IPS DF 6.9 (cell line): ENCODE measurements at regions not wholly inside any gene's neighbourhood (a gene's known extent, or its start where the extent isn't known, plus 50 kb on each side); places are given as distances from the start of the nearest gene placed in this dataset.

ENCODE experiments used
- DNase-seq: peaks from one replicate; pipeline ENCODE4 v3.0.0-alpha.2; 2013; ENCODE audit warnings: low read depth, low spot score
- H3K27ac ChIP-seq: one replicate; pipeline ENCODE4 v1.5.1; 2013; ENCODE audit warnings: low read length, control low read depth
- H3K27me3 ChIP-seq: 2 replicates; pipeline ENCODE4 v1.6.1; 2013; ENCODE audit warnings: mild to moderate bottlenecking, low read length; ENCODE audit not compliant: control insufficient read depth, insufficient read depth
- H3K36me3 ChIP-seq: 2 replicates; pipeline ENCODE4 v1.6.1; 2013; ENCODE audit warnings: low read length; ENCODE audit not compliant: control insufficient read depth, insufficient read depth
- H3K4me1 ChIP-seq: 2 replicates; pipeline ENCODE4 v1.6.1; 2013; ENCODE audit warnings: low read length; ENCODE audit not compliant: control insufficient read depth, insufficient read depth
- H3K4me3 ChIP-seq: 2 replicates; pipeline ENCODE4 v1.5.1; 2013; ENCODE audit warnings: mild to moderate bottlenecking, low read length
- H3K9me3 ChIP-seq: 2 replicates; pipeline ENCODE4 v1.6.1; 2013; ENCODE audit warnings: low read length, inconsistent platforms; ENCODE audit not compliant: control insufficient read depth, insufficient read depth
- WGBS: extraction: QIAGEN DNeasy Blood & Tissue Kit; methylation state at CpG from one replicate; pipeline ENCODE4 v1.1.7; 2013; ENCODE audit warnings: mixed read lengths, missing lambda C conversion rate; ENCODE audit not compliant: insufficient read length, insufficient coverage; 5-methylcytosine and 5-hydroxymethylcytosine counted together

DNA sequence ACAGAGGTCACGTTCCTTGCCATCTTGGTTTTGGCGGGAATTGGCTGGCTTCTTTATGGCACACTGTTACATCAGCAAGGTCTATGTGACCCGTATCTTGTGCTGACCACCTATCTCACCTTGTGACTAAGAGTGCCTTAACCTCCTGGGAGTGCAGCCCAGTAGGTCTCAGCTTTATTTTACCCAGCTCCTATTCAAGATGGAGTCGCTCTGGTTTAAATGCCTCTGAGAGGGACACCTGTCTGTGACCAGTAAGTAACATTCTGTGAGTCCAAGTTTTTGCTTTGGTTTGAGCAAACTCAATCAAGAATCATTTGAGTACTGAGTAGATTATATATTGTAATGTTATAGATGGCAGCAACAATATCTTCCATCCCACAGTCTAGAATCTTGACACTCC lies 85.0 kb downstream of the BMP2 start:
- no peak for DNase-seq
- H3K27ac ChIP-seq, result no peak overlapping the region
- no peaks in the 10 kb centered on the region for H3K36me3 ChIP-seq
- no peaks in the 10 kb centered on the region for H3K27me3 ChIP-seq
- H3K4me3 ChIP-seq, result no peak overlapping the region
- H3K4me1 ChIP-seq, result no peaks in the 10 kb centered on the region
- no peaks in the 10 kb centered on the region for H3K9me3 ChIP-seq
- WGBS, result no CpG with 5 or more reads among the region's 4 CpGs

DNA sequence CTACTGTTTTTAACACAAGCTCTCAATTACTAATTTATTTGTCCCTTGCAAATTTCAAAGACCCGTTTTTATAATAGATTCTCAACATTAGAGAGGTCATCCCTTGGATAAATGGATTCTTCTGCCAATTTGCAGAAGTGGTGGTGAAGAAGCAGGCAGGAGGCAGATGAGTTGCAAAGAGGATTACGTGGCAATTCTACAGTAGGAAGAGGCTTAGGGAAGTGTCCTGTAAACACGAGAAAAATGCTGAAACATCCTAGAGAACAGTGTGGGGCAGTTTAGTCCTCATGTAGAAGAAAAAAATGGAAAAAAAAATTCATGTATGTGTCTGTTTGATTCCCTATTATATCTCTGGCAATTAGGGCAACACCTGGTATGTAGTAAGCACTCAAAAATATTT lies 87.6 kb downstream of the BMP2 start:
- DNase-seq, result no peak
- no CpG with 5 or more reads among the region's 3 CpGs for WGBS
- Histone ChIP-seq H3K9me3 (no peaks in the 10 kb centered on the region), H3K4me3 (no peak overlapping the region), H3K27me3 (no peaks in the 10 kb centered on the region), H3K27ac (no peak overlapping the region), H3K36me3 (no peaks in the 10 kb centered on the region), H3K4me1 (no peaks in the 10 kb centered on the region)

DNA sequence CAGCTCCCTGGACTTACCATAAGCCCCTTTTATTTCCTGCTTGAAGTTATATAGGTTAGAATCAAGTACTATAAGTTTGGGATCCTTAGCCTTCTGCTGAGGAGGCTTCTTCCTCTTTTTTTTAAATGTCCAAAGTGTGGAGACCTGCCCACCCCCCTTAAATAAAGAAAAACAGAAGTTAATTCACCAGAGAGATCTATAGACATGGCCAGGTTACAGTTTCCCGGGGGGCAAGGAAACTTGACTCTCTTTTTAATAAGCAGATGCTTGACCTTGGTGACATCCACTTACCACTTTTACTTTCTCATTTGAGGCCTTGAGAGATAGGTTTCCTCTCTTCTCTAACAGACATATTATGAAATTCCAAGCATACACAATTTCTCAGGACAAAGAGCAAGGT lies 88.3 kb downstream of the BMP2 start:
- WGBS, result no CpG with 5 or more reads among the region's 1 CpG
- H3K36me3 ChIP-seq, result no peaks in the 10 kb centered on the region
- no peaks in the 10 kb centered on the region for H3K4me1 ChIP-seq
- no peak for DNase-seq
- H3K4me3 ChIP-seq, result no peak overlapping the region
- H3K27me3 ChIP-seq, result no peaks in the 10 kb centered on the region
- no peaks in the 10 kb centered on the region for H3K9me3 ChIP-seq
- H3K27ac ChIP-seq, result no peak overlapping the region

DNA sequence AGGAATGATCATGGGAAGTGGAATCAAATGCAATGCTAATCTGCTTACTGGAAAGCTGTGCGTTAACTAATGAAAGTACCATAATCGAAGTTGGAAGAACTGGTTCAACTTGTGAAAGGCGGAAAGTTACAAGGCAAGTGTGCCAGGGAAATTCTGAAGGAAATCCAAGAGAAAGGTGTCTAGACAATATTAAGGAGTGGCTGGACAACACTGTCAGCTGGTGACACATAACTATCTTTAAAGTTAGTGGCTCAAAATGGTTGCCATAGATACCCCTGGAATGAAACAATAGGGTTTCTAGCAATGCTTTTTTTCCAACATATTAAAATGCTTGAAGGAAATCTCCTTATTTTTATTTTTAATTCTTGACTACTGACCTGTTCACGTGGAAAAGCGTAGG lies 90.4 kb downstream of the BMP2 start:
- H3K36me3 ChIP-seq, result no peaks in the 10 kb centered on the region
- H3K27me3 ChIP-seq, result no peaks in the 10 kb centered on the region
- H3K4me3 ChIP-seq, result no peak overlapping the region
- H3K4me1 ChIP-seq, result no peaks in the 10 kb centered on the region
- no peak for DNase-seq
- no peaks in the 10 kb centered on the region for H3K9me3 ChIP-seq
- WGBS, result no CpG with 5 or more reads among the region's 5 CpGs
- no peak overlapping the region for H3K27ac ChIP-seq

DNA sequence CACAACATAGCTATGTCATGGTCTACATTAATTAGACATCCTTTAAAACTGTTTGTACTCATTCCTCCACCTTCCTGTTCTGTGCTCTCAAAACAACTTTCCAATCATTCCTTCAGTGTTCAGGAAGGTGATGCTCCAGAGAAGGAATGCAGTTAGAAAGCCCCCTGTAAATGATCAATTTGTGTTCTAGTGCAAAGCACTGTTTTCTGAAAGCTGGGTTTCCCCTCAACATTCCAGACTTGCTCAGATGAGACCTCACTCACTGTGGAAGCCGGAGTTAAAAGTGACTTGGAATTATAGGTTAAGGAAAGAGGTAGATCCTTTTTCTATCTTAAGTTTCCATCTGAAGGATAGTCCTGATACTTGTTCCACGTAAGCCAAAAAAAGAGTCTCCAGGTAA lies 95.9 kb downstream of the BMP2 start:
- Histone ChIP-seq H3K36me3 (no peaks in the 10 kb centered on the region), H3K9me3 (no peaks in the 10 kb centered on the region), H3K27ac (no peak overlapping the region), H3K27me3 (no peaks in the 10 kb centered on the region), H3K4me3 (no peak overlapping the region), H3K4me1 (no peaks in the 10 kb centered on the region)
- WGBS, result no CpG with 5 or more reads among the region's 2 CpGs
- DNase-seq, result no peak

DNA sequence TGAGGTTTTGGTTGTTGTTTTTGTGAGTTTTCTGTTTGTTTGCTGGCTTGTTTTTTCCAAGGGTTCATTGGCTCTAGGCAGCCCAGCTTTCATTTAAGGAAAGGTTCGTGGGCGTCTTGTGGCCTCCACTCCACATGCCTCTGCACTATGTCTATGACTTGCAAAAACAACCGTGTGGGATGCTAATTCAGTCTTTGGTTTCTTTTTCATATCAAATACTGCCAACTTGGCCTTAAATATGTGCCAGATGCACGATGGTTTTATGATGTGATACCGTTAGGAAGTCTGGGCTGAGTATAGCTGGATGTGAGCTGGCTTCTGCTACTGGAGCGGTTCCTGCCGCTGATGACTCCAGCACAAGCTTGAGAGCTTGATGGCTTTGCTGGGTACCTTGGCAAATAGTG lies 96.3 kb downstream of the BMP2 start:
- no CpG with 5 or more reads among the region's 7 CpGs for WGBS
- no peaks in the 10 kb centered on the region for H3K4me1 ChIP-seq
- H3K27ac ChIP-seq, result no peak overlapping the region
- DNase-seq, result no peak
- H3K4me3 ChIP-seq, result no peak overlapping the region
- no peaks in the 10 kb centered on the region for H3K36me3 ChIP-seq
- H3K27me3 ChIP-seq, result no peaks in the 10 kb centered on the region
- no peaks in the 10 kb centered on the region for H3K9me3 ChIP-seq

DNA sequence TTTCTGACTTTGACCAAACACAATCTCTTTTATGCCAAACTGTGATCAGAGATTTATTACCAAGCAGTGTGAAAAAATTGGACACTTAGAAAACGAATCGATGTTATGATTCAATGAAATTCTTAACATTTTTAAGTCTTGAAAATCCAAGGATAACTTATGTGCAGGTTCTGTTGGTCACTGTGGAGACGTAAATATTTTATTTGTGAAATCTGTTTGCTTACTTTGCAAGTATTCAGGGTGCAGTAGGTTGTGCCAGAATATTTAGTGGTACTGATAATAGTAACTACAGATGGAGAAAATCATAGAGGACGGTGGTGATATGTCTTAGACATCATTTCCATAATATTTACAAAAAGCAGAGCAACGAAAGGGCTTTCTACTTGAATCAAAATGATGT lies 97.3 kb downstream of the BMP2 start:
- no peaks in the 10 kb centered on the region for H3K4me1 ChIP-seq
- no peaks in the 10 kb centered on the region for H3K9me3 ChIP-seq
- H3K4me3 ChIP-seq, result no peak overlapping the region
- H3K27me3 ChIP-seq, result no peaks in the 10 kb centered on the region
- no peak overlapping the region for H3K27ac ChIP-seq
- no peaks in the 10 kb centered on the region for H3K36me3 ChIP-seq
- WGBS, result no CpG with 5 or more reads among the region's 5 CpGs
- no peak for DNase-seq

DNA sequence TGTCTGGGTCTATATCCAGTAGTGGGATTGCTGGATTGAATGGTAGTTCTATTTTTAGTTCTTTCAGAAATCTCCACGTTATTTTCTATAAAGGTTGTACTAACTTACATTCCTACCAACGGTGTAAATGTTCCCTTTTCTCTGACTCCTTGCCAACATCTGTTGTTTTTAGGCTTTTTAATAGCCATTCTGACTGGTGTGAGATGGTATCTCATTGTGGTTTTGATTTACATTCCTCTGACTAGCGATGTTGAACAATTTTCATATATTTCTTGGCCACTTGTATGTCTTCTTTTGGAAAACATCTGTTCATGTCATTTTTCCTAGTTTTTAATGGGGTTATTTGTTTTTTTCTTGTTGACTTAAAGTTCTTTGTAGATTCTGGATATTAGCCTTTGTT lies 99.3 kb downstream of the BMP2 start:
- H3K9me3 ChIP-seq, result no peaks in the 10 kb centered on the region
- no peaks in the 10 kb centered on the region for H3K4me1 ChIP-seq
- DNase-seq, result no peak
- no peak overlapping the region for H3K4me3 ChIP-seq
- no CpG with 5 or more reads among the region's 3 CpGs for WGBS
- H3K36me3 ChIP-seq, result no peaks in the 10 kb centered on the region
- no peak overlapping the region for H3K27ac ChIP-seq
- H3K27me3 ChIP-seq, result no peaks in the 10 kb centered on the region

DNA sequence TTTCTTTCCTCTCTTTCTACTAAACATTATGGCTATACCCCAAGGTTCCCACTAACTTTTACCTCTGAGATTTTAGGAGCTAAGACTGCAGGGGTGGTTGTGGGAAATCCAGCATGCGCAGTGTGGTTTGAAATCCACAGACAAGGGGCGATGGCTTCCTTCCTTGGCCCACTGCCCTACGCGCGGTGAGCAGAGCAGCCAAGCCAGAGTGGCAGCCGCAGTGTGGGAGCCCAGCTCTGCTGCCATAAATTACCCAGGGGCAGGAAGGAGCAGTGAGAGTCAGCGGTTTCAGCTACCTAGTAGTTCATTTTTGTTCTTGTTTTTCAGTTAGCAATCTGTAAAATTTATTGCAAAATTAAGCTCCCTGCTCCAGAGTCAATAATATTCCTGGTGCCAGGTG lies 101.4 kb downstream of the BMP2 start:
- Histone ChIP-seq H3K27me3 (no peaks in the 10 kb centered on the region), H3K4me1 (no peaks in the 10 kb centered on the region)
- WGBS, result no CpG with 5 or more reads among the region's 7 CpGs

DNA sequence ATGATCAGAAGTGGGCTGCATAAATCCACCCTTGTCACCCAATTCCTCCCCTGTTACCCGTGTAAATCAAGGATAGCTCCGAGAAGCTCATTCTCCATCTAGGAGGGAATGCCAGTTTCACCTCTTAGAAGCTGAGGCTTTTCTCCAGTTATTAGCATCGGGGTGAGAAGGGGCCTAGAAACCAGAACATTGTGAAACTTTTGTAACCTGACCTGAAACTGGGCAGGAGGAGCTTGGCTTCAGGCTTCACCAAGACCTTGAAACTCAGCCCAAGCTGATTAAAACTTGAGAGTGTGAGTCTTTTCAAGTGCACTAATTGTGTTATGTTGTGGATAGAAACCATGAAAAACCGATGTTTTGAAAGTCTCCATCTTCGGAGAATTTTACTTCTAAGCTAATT lies 103.1 kb downstream of the BMP2 start:
- Histone ChIP-seq H3K27ac (no peak overlapping the region), H3K27me3 (no peaks in the 10 kb centered on the region), H3K4me3 (no peak overlapping the region), H3K4me1 (no peaks in the 10 kb centered on the region), H3K36me3 (no peaks in the 10 kb centered on the region), H3K9me3 (no peaks in the 10 kb centered on the region)
- DNase-seq, result no peak
- WGBS, result no CpG with 5 or more reads among the region's 5 CpGs

More for the DNA sequence above, 101.4 kb downstream of the BMP2 start:
- Histone ChIP-seq H3K36me3 (no peaks in the 10 kb centered on the region), H3K27ac (no peak overlapping the region), H3K4me3 (no peak overlapping the region), H3K9me3 (no peaks in the 10 kb centered on the region)
- DNase-seq, result no peak

DNA sequence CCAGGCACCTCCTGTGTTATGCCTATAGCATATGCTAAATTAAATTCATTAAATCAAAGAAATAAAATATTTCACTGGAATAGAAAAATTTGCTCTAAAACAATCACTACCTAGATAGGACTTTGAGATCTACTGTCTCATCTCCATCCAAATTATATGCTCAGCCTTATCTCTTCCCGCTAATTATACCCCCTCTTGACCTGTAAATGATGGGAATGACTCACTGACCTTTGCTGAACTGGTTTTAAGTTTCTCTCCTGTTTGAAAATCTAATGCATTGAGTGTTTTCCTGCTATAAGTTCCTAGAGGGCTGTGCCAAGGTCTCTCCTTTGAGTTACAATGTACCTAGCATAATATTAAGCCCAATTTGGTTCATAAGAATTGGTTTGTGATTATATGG lies 110.1 kb downstream of the BMP2 start:
- H3K4me3 ChIP-seq, result no peak overlapping the region
- H3K4me1 ChIP-seq, result no peaks in the 10 kb centered on the region
- no CpG with 5 or more reads among the region's 1 CpG for WGBS
- no peak for DNase-seq
- H3K27ac ChIP-seq, result no peak overlapping the region
- no peaks in the 10 kb centered on the region for H3K36me3 ChIP-seq
- H3K9me3 ChIP-seq, result no peaks in the 10 kb centered on the region
- H3K27me3 ChIP-seq, result no peaks in the 10 kb centered on the region
